ENCODE measurements at regions not wholly inside any gene's neighbourhood (a gene's known extent, or its start where the extent isn't known, plus 50 kb on each side); places are given as distances from the start of the nearest gene placed in this dataset.

DNA sequence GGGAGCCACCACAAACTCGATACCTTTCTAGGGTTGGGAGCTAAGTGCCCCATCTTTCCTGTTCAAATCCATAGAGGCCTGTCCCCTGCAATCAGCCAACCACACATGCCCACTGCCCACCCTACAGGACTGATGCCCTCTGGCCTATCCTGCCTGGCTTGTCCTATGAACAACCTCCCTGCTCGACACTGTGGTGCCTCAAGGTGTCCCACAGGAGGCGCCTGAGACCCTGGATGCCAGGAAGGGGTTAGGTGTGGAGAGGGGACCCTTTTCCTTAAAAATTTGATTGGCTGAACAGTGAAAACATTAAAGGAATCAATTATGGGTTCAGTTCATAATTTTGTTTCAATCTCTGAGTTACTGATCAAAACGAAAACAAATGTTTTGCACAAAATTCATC is 97.3 kb upstream of the FZD10 start:
- TF ChIP-seq, protein P1, sequence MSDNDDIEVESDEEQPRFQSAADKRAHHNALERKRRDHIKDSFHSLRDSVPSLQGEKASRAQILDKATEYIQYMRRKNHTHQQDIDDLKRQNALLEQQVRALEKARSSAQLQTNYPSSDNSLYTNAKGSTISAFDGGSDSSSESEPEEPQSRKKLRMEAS (IDR thresholded peaks at IDR 0.05; ENCODE audit: low read depth, low read length), result no peak
- TF ChIP-seq POLR2A (IDR thresholded peaks at IDR 0.05; ENCODE audit: extremely low read depth, insufficient read length) (no peak), MYC (IDR thresholded peaks at IDR 0.05; ENCODE audit: low read depth, low read length) (no peak)
- TF ChIP-seq, protein P2, sequence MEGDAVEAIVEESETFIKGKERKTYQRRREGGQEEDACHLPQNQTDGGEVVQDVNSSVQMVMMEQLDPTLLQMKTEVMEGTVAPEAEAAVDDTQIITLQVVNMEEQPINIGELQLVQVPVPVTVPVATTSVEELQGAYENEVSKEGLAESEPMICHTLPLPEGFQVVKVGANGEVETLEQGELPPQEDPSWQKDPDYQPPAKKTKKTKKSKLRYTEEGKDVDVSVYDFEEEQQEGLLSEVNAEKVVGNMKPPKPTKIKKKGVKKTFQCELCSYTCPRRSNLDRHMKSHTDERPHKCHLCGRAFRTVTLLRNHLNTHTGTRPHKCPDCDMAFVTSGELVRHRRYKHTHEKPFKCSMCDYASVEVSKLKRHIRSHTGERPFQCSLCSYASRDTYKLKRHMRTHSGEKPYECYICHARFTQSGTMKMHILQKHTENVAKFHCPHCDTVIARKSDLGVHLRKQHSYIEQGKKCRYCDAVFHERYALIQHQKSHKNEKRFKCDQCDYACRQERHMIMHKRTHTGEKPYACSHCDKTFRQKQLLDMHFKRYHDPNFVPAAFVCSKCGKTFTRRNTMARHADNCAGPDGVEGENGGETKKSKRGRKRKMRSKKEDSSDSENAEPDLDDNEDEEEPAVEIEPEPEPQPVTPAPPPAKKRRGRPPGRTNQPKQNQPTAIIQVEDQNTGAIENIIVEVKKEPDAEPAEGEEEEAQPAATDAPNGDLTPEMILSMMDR (IDR thresholded peaks at IDR 0.05; ENCODE audit: low read depth, low read length), result no peak
